B cell (primary cell): ENCODE measurements at regions not wholly inside any gene's neighbourhood (a gene's known extent, or its start where the extent isn't known, plus 50 kb on each side); places are given as distances from the start of the nearest gene placed in this dataset.

ENCODE experiments used
- CTCF ChIP-seq: fragments of 200-600 bp; IDR thresholded peaks from one replicate; pipeline ENCODE4 v1.8.0; 2022; ENCODE audit warnings: antibody characterized with exemption, mild to moderate bottlenecking
- EZH2 ChIP-seq: IDR thresholded peaks from 2 replicates; pipeline ENCODE4 v1.6.1; 2012; ENCODE audit warnings: borderline replicate concordance, low read depth, mild to moderate bottlenecking, moderate library complexity, low read length; ENCODE audit not compliant: insufficient read depth, poor library complexity, severe bottlenecking

- TF ChIP-seq CTCF (no peak), EZH2 (no peak)
Measured at GRCh38 chr18:47331026-47331425, 79.6 kb upstream of the SKOR2 start.
